Gastrocnemius medialis (tissue), 4 donors: ENCODE measurements at regions not wholly inside any gene's neighbourhood (a gene's known extent, or its start where the extent isn't known, plus 50 kb on each side); places are given as distances from the start of the nearest gene placed in this dataset.

Source experiments
- ATAC-seq, 2 donors: fragments of 150-250 bp; one replicate each; pipeline ENCODE4 v1.9.1; 2016
- DNase-seq, 2 donors: peaks; one replicate each; pipeline ENCODE4 v3.0.0-alpha.2; 2019
- H3K27ac ChIP-seq, 4 donors: fragments of 200-600 bp; sonication (generic); 1 replicate in 1 of 4; 2 replicates in 3 of 4; pipeline ENCODE4 v1.5.1; 2016 to 2018; ENCODE audit warnings: mild to moderate bottlenecking in 2 of 4, moderate library complexity in 1 of 4
- H3K27me3 ChIP-seq, 3 donors: fragments of 200-600 bp; sonication (generic) in 2 of 3; 1 replicate in 1 of 3; 2 replicates in 2 of 3; pipeline versions ENCODE4 v1.5.1 to v1.6.0; 2016 to 2019; ENCODE audit warnings: mild to moderate bottlenecking in 1 of 3, moderate library complexity in 1 of 3
- H3K36me3 ChIP-seq, 2 donors: fragments of 200-600 bp; sonication (generic) in 1 of 2; one replicate each; pipeline ENCODE4 v1.5.1; 2017 to 2018
- H3K4me1 ChIP-seq, 2 donors: fragments of 200-600 bp; sonication (generic) in 1 of 2; one replicate each; pipeline ENCODE4 v1.5.1; 2016 to 2017; ENCODE audit warnings: mild to moderate bottlenecking in 2 of 2
- H3K4me3 ChIP-seq, 4 donors: fragments of 200-600 bp; sonication (generic) in 3 of 4; 1 replicate in 1 of 4; 2 replicates in 3 of 4; pipeline ENCODE4 v1.5.1; 2016 to 2019; ENCODE audit warnings: mild to moderate bottlenecking in 2 of 4
- H3K9me3 ChIP-seq, 3 donors: fragments of 200-600 bp; sonication (generic) in 2 of 3; 1 replicate in 1 of 3; 2 replicates in 2 of 3; pipeline ENCODE4 v1.5.1; 2016 to 2019
- CTCF ChIP-seq, 5 experiments: fragments of 450-650 bp in 3 of 5; fragments of 200-600 bp in 2 of 5; sonication (generic) in 2 of 5; IDR thresholded peaks in 4 of 5; conservative IDR thresholded peaks in 1 of 5; 1 replicate in 4 of 5; 2 replicates in 1 of 5; pipeline ENCODE4 v1.5.1; 2016 to 2019; ENCODE audit warnings: antibody characterized with exemption in 5 of 5, mild to moderate bottlenecking in 3 of 5, moderate library complexity in 3 of 5
- POLR2A ChIP-seq, 2 donors: fragments of 450-650 bp; IDR thresholded peaks; one replicate each; pipeline ENCODE4 v1.6.1; 2017; ENCODE audit warnings: antibody characterized with exemption in 2 of 2, mild to moderate bottlenecking in 2 of 2, moderate library complexity in 2 of 2
- in situ Hi-C, 4 donors: fragments of 200-750 bp; cut with MboI; loops; one replicate each; pipeline versions ENCODE4 v1.15.0 to v1.8.0; 2017; ENCODE audit warnings: low sequenced_read_pairs in 4 of 4
- intact Hi-C: fragments of 100-400 bp; cut with DNase I; formaldehyde crosslinking; loops from one replicate; pipeline ENCODE4 v1.15.1; 2023; ENCODE audit warnings: low total_unique reads

- in situ Hi-C loops = no loop called here
- Histone ChIP-seq H3K9me3 (no peaks in the 10 kb centered on the region), H3K27me3 (no peaks in the 10 kb centered on the region), H3K4me3 (no peak overlapping the region), H3K4me1 (no peaks in the 10 kb centered on the region), H3K36me3 (no peaks in the 10 kb centered on the region), H3K27ac (no peak overlapping the region)
- TF ChIP-seq CTCF (IDR thresholded peaks at IDR 0.05 in 4 of 5, conservative IDR thresholded peaks at IDR 0.05 in 1 of 5) = no peak
- no peak for TF ChIP-seq POLR2A (IDR thresholded peaks at IDR 0.05)
- intact Hi-C loops = no loop called here
- ATAC-seq (no peak), DNase-seq (no peak)
These were observed 314.7 kb downstream of the OLFM4 start for GRCh38 chr13:53343361-53343744.

GRCh38 chr13:53351021-53351420, 322.4 kb downstream of the OLFM4 start:
- TF ChIP-seq POLR2A (IDR thresholded peaks at IDR 0.05) = no peak
- no peak for TF ChIP-seq CTCF (IDR thresholded peaks at IDR 0.05 in 4 of 5, conservative IDR thresholded peaks at IDR 0.05 in 1 of 5)
- in situ Hi-C loops = no loop called here
- intact Hi-C loops = no loop called here

GRCh38 chr13:53357582-53357981, 329.0 kb downstream of the OLFM4 start:
- no peaks in the 10 kb centered on the region for H3K27me3 ChIP-seq
- H3K27ac ChIP-seq = no peak overlapping the region
- no peak overlapping the region for H3K4me3 ChIP-seq
- DNase-seq (no peak), ATAC-seq (no peak)
- intact Hi-C loops (no loop called here), in situ Hi-C loops (no loop called here)
- H3K4me1 ChIP-seq = no peaks in the 10 kb centered on the region
- H3K9me3 ChIP-seq = no peaks in the 10 kb centered on the region
- H3K36me3 ChIP-seq = no peaks in the 10 kb centered on the region
- no peak for TF ChIP-seq POLR2A (IDR thresholded peaks at IDR 0.05)
- TF ChIP-seq CTCF (IDR thresholded peaks at IDR 0.05 in 4 of 5, conservative IDR thresholded peaks at IDR 0.05 in 1 of 5) = no peak

More at GRCh38 chr13:53351021-53351420, 322.4 kb downstream of the OLFM4 start:
- Histone ChIP-seq H3K4me1 (no peaks in the 10 kb centered on the region), H3K4me3 (no peak overlapping the region), H3K27ac (no peak overlapping the region), H3K36me3 (no peaks in the 10 kb centered on the region), H3K27me3 (no peaks in the 10 kb centered on the region), H3K9me3 (no peaks in the 10 kb centered on the region)
- no peak for DNase-seq
- no peak for ATAC-seq

- in situ Hi-C loops (no loop called here), intact Hi-C loops (no loop called here)
- DNase-seq (no peak), ATAC-seq (no peak)
- H3K4me1 ChIP-seq = no peaks in the 10 kb centered on the region
- no peaks in the 10 kb centered on the region for H3K9me3 ChIP-seq
- no peaks in the 10 kb centered on the region for H3K27me3 ChIP-seq
- H3K36me3 ChIP-seq = no peaks in the 10 kb centered on the region
- H3K27ac ChIP-seq = no peak overlapping the region
- TF ChIP-seq POLR2A (IDR thresholded peaks at IDR 0.05) = no peak
- no peak for TF ChIP-seq CTCF (IDR thresholded peaks at IDR 0.05 in 4 of 5, conservative IDR thresholded peaks at IDR 0.05 in 1 of 5)
- H3K4me3 ChIP-seq = no peak overlapping the region
These were observed 340.3 kb downstream of the OLFM4 start for GRCh38 chr13:53368948-53369347.

- in situ Hi-C loops = no loop called here
- Histone ChIP-seq H3K27ac (no peak overlapping the region), H3K27me3 (no peaks in the 10 kb centered on the region), H3K36me3 (no peaks in the 10 kb centered on the region), H3K4me3 (no peak overlapping the region), H3K4me1 (no peaks in the 10 kb centered on the region), H3K9me3 (no peaks in the 10 kb centered on the region)
- intact Hi-C loops = no loop called here
- TF ChIP-seq CTCF (IDR thresholded peaks at IDR 0.05 in 4 of 5, conservative IDR thresholded peaks at IDR 0.05 in 1 of 5) (no peak), POLR2A (IDR thresholded peaks at IDR 0.05) (no peak)
- ATAC-seq (no peak), DNase-seq (no peak)
These were observed 350.9 kb downstream of the OLFM4 start for GRCh38 chr13:53379485-53379884.
